Middle frontal gyrus (tissue), 1 donor: ENCODE measurements at regions not wholly inside any gene's neighbourhood (a gene's known extent, or its start where the extent isn't known, plus 50 kb on each side); places are given as distances from the start of the nearest gene placed in this dataset.

ENCODE experiments used
- DNase-seq: peaks from one replicate; pipeline ENCODE4 v3.0.0-alpha.2; 2015; ENCODE audit warnings: low spot score; ENCODE audit errors: extremely low spot score

DNA sequence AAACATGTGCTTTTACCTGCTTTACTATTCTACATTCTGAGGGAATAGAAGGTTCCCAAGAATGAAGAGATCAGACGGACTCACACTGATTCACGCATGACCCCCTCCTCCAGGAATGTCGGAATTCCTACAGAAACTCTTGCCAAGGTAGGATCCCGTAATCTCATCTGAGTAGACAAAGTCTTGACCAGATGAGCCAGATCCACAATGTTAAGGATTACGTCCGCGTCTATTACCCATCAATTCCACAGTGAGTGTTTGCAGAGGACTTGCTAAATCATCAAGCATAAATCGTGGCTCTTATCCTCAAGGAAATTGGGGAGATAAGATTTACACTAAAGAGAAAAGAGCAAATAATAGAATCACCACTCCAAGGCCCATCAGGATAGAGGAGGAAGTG is 245.9 kb upstream of the FOXQ1 start:
- DNase-seq, result no peak

DNA sequence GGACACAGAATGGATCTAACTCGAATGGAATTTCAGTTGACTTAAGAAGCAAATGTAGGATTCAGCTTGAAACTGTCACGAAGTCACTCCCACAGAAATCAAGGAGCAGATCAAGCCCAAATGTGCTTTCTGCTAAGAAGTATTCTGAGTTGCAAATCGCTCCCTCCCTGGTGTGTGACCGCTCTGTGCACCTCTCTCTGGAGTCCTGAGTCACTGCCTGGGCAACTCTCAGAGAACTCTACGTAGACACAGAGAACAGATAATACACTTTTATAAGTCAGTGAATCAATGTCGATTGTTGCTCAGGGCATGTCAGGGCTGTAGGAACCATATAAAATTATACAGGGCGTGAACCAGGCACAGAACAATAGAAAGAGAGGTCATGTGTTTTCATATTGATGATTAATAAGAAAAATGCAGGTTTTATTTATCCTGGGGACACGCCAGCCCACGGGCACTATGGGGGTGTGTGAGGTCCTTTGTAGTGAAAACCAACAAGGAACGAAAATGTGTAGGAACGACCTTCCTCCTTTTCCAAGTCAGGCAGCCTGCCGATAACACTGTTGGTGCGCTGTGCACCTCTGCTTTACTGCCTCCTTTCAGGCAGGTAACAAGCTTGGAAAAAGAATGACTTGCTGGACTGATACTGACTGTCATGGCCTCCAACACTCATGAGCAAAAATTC is 248.1 kb upstream of the FOXQ1 start:
- no peak for DNase-seq

DNA sequence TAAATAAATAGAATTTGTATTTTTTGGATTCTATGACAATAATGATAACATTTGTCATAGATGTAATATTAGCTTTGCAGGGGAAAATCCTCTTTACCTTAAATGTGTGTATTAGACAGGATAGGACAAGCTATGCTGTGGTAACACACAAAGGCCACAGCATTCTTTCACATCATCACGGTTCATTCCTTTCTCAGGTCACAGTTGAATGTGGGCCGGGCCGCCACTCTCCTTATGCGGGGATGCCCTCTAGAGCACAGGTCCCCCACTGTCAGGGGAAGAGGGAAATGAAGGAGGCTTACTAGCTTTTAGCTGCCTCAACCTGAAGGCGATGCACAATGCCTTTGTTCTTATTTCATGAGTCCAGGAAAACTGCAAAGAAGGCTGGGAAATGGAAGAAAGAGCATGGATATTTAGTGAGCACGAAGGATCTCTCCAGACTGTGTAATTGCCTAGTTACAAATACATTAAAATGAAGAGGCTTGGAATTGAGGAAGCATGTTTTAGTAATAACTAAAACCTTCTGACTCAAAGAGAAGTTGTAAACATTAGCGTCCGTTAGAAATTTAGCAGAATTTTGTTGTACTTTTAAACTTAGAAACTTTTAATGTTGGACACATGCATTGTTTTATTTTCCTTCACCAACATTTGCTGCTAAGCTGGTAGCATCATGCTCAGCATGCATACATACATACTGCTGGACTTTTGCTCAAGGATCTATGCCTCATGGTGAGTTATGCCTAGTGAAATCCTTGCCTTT is 248.9 kb upstream of the FOXQ1 start:
- no peak for DNase-seq

DNA sequence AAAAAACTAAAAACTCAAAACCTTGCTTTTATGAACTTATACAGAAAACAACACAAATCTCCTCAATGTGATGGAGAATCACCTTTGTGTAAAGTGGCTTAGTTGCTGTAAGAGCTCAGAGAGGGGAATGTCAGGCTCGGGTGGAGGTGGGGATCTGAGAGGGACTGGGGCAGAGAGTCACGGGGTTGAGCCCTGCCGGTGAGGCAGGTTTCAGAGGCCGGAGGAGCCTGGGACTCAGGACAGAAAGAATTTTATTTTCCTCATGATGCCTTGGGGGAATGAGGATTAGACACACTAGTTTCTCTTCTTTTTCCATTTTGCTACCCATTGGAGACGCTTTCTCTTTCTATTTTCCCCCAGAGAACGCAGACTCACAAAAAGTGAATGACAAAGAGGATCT is 252.3 kb upstream of the FOXQ1 start:
- no peak for DNase-seq

DNA sequence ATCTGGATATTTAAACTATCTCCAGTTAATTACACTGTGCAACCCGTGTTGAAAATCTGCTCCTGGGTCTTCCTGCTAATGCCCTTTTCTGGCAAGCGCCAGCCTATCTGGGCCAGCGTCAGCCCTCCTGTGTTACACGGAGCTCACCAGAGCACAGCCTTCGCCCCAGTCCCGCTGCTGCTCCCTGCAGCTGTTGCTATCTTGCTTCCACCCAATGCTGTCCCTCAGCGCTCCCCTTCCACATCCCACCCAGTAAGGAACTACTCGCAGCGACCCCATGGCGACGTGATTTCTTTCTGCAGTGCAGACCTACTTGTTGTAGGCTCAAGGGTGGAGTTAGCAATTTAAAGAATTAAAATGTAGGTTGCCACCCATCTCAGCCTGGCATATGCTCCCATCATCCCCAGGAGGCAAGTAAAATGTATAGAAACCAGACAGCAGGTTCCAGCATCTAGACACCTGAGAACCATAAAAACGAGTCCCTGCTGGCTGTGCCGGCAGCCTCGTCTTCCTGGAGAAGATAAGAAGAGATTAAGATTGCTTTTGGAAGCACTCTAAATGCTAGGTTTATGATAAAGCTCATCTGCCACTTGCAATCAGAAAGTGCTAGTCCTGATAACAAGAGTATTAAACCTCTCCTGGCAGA is 254.3 kb upstream of the FOXQ1 start:
- no peak for DNase-seq

DNA sequence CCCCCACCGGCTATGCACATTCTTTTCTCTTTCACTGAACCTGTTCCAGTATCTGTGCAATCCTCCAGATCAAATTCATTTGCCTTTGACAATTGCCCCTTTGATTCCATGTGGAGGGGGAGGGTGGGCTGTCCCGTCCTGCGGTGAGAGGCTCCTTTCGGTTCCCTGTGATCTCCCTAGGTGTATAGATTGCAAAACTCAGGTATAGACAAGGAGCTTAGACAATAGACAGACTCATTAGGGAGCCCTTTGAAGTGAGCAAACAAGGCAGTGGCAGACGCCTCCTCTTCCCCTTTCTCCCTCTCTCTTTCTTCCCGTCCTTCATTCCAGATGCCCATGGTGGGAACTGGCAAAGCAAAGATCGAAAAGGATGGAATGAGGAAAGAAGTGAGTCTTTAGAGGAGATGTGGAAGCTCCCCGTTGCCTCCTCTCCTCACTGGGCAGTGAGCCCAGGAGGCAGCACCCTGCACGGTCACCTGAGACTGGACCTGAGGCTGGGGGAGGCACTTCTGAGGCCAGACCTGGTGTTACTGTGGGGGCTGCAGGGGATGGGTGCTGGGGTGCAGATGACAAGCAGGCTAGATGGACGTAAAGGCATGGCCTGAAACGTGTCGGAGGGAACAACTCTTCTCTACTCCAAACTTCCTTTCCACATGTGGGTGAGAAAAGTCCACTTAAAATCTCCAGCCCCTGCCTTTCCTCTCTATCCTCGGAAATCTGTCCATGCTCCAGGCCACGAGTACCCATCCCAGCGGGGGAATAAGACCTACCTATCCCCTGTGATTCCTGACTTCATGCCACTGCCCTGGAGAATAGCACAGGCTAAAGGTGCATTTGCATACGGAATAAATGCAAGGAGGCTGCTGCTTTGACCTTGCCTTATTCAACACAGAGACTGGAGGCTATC is 256.6 kb upstream of the FOXQ1 start:
- no peak for DNase-seq

DNA sequence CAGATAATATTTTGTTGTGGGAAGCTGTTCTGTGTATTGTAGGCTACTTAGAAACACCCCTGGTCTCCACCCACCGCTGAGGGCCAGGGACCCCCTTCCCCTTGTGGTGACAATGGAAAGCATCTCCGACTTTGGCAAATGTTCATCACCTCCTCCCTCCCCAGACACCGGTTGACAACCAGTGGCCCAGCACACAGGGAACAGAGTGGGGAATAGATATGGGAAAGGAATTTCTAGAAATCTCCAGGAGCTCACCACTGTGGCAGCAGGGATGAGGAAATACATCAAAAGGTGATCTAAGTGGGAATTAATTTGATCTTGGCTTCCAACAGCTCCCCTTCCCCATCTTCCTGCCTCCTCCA is 257.3 kb upstream of the FOXQ1 start:
- no peak for DNase-seq

DNA sequence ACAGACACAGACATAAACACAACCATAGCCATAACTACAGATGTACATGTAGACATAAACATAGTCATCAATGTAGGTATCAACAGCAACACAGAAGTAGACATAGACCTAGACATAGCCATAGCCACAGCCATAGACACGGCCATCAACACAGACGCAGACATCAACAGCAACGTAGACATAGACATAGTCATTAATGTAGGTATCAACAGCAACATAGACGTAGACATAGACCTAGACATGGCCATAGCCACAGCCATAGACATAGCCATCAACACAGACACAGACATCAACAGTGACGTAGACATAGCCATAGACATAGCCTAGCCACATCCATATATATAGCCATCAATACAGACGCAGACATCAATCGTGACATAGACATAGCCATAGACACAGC is 258.3 kb upstream of the FOXQ1 start:
- DNase-seq, result no peak

DNA sequence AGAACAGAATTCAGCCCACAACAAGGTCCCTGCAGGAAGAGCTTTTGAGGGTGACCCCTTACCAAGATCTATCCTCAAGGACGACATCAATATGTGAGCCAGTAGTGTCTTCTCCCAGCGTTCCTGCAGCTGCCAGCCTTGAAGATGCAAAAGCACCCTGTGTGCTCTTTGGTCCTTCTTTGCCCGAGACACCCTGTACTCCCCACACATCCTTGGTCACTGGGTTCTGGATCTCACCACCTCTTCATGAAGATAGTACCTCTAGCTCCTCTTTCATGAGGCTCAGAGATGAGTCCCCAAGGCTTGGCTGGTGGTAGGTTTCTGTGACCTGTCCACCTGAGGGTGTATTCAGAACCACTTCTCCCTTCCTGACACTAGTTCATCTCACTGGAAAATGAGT is 259.6 kb upstream of the FOXQ1 start:
- DNase-seq, result no peak

DNA sequence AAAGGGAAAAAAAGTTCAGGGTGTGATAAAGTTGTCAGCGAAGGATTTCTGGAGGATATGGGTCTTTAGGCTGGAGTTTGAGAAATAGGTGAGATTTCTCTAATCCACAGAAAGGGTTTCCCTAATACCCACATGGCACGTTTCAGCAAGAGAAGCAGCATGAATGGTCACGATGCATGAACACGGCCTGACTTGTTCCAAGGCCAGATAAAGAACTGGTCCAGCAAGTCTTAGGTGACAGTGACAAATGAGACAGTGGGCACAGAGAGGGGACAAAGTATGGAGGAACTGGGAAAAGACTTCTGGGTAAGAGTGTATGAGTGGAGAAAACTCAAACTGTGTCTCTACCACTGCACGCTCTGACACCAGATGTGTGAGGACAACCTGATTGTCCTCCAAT is 262.0 kb upstream of the FOXQ1 start:
- DNase-seq, result no peak

DNA sequence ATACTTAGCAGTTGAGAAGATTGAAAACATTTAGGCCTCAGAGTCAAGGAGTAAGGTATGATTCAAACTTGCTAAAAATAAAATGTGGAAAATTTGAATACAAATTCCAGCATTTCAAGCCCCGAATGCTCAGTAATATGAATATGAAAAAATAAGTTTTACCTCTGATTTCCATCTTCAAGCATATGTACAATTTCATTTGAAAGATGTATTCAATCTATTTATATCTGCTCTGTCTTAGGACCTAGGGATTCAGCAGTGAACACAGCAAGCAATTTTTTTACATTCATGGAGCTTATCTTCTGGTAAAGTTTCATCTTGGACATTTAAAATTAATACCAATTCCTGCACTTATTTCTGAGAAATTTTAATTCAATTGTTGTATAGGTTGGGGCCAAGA is 262.7 kb upstream of the FOXQ1 start:
- no peak for DNase-seq

DNA sequence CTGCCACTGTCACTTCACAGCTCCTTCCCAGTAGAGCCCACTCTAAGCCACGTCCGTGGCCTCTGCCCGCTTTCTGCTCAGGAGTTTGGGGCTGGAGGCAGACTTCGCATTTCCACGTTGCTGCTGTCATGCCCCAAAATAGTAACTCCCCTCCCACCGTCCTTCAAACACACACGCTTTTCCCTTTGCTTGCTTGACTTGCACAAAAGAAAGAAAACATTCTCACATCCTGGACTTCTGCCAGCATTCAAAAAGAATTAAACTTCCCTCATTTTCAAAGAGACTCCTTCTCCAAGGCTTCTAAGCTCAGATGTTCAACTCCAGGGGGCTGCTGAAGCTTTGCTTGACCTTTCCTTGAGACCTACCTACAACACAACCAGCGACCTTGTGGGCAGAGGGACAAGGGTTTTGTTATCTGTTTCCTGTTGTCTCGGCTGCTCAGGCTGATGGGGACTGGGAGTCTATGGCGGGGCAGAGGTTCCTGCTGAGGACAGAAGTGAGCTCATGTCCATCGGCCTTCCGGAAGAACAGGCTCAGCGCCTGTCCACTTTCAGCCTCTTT is 263.8 kb upstream of the FOXQ1 start:
- no peak for DNase-seq

DNA sequence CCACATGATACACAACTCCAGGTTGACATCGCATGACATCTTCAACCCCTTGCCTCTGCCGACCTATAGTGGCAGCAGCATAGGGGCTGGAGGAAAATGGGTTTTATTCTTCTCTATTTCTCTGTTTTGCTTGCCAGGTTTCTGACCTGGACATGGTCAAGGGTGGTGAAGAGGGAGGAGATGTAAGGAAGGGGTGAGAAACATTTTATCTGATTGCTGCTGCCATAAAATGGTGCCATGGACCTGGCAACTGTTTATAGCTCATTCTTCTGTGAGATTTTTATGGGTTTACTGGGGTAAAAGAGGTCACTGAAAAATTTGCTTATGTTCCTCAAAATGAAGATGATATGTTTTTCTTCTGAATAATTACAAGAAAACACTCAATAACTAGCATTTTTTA is 266.7 kb upstream of the FOXQ1 start:
- DNase-seq, result no peak

DNA sequence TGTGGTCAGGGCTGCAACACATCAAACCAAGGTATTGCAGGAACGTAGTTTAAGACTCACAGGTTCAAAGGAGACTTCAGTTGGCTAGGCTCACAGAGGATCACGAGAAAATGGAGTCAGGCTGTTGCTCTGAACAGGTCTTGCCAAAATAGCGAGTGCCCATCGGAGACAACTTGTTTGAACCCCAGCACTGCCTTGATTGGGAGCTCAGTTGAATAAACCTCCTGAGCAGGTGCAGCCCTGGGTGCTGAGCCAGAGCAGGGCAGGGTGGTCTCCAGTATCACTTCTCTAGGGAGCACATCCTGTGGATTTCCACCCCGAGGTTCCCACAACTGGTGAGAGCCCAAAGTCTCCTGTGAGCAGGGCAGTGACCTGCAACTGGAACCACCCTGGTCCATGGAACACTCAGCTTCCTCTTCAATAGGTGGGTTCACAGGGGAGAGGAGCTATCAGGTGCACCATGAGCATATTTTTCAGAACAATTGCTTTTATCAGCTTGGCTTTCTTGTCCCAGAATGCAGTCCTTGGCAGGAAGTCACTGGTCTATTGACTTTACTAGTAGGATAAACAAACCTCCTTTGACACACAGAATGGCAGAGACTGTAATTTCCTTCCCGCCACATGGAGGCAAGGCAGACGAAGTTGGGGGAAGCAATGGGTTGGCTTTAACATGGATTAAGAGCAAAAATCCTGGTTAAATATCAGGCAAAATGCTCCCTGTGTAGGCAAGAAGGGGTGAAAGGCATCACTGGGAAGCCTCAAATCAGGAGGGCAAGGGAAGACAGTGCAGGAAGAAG is 267.7 kb upstream of the FOXQ1 start:
- no peak for DNase-seq

DNA sequence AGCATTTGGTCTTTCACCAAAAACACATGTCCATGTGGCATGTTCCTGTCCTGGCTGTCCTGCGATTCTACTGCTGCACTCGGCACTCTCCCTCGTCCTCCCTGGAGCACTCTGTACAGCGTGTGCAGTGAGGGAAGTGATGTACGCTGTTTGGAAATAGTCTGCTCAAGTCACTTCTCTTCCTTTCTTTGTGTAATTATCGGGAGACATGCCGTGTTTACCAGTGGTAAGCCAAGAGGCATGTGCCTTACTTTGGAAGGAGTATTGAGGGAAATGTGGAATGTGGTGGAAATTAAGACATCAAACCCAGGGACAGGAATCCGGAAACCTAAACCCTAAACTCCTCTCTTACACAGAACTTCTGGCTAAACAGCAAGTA is 268.5 kb upstream of the FOXQ1 start:
- DNase-seq, result no peak

DNA sequence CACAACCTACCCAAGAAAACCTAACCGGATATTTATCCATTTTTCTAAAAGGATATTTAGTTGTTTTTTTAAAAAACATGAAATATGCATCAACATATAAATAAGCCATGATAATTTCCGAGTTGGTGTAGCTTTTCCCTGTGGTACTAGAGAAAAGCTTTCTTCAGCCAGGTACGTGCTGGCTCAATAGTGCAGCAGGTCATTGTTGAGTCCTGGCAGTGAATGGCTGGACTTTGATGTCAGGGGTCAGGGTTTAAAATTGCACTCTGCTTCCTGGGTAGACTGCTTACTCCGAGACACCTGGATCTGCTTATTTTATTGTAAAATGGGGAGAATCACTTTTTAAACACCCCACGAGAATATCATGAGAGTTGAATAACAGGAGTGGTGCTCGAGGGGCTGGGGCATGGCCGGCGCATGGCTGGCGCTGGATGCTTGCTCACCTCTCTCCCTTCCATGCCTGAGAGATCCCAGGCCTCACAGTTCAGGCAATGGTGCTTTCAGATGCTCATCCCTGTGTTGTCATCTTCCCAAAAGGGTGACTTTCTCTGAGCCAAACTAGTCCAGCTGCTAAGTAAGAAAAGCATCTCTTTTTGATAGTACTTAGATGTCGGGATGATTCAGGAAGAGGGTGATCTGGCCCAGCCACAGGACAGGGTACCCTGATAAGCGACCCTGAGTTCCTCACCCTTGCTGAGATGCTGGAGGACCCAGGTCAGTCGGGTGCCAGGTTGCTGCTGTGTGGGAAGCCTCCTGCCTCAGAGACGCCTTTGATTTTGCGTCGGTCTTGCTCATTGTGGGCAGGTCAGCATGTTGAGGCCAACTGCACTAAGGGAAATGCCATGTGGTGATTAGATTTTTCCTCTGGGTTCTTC is 269.1 kb upstream of the FOXQ1 start:
- DNase-seq, result no peak

DNA sequence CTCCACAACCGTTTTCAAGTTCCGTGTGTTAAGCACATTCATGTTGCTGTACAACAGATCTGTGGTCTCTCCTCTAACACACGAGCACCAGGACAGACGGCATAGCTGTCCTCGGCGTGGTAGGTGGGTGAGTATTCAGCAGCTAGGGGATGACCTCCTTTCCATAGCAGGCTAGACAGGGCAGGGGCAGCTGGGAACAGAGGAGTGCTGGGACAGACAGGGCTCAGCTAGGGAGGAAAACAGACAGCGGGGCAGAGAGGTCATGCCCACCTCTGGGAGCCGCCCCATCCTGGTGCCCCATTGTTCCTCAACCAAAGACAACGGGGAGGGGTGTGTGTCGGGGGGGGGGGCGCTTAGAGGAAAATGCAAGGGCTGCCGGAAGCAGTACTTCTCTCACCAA is 271.5 kb upstream of the FOXQ1 start:
- DNase-seq, result no peak

DNA sequence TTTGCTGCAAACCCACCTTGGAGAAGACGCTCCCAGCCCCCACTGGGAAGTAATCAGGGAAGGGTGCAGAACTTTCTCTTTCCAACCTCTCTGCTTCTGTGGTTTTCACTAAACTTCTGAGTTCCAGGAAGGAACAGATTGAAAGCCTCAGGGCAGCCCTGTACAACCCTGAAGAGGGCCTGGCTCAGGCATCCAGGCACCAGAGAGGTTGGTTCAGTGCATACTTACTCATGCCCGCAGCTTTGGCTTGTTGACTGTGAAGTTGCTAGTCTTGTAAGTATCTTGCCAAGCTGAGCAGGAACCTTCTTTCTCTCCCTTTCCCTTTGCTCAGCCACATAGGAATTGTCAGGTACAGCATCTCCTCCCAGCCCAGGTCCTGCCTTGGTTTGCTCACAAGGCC is 272.2 kb upstream of the FOXQ1 start:
- no peak for DNase-seq

DNA sequence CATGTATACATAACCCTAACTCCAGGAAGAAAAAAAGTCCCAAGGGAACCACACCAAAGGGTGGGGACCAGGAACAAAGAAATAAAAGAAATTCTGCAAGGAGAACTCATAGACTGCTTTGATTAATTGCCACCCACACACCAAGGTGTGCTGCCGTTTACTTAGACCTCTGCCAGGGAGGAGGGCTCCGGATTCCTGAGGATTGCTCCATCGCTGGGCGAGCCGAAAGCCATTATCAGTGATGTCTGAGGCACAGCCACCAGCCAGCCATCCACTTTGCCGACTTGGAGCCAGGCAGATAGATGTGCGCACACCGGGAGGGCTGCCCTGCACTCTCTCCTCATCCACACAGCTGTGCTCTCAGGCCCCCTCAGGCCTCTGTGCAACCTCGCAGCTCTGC is 272.7 kb upstream of the FOXQ1 start:
- DNase-seq, result no peak
